ENCODE measurements at regions not wholly inside any gene's neighbourhood (a gene's known extent, or its start where the extent isn't known, plus 50 kb on each side); places are given as distances from the start of the nearest gene placed in this dataset.
A peak's percentile ranks its signal among the peaks of the same experiment; 100 is the strongest.

DNA sequence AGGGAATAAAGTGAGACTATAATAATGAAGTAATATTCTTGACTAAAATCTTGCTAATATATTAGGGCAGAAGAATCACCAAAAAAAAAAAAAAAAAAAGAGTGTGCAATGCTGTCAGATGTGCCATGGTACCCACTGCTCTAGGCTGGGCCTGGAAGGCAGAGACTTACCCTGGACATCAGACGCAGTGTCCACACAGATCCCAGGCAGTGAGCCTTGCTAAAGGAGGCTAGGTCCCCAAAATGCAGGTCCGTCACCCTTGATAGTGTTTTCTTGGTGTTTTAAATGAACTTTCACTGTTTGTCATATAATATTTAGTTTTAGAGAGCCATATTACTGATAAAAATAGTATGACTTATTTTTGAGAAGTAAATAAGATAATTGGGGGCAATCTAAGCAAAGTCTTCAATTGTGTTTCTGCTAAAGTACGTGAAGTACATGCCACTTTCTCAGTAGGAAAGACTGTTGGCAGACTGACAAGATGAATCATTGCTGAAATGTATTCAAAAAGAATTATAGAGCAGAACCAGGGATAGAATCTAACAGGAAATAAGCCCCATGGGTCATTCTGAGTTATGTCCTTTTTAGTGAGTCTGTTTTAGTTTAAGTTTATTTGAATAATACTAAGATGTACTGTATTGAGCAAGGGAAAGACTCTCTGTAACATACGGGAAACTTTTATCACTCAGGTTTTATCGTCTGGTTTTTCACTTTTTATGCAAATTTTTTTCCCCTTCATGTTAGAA lies 74.6 kb upstream of the PDC start:
- Mint-ChIP-seq H3K27ac (no peak overlapping the region), H3K4me3 (no peak overlapping the region), H3K27me3 (ENCODE audit: low read depth in 3 of 3) (peaks cover 0 to 5% (median 0%) of the 10 kb centered on the region in 3 donors), H3K4me1 (no peaks in the 10 kb centered on the region), H3K9me3 (peaks cover 9 to 27% (median 15%) of the 10 kb centered on the region in 6 donors), H3K36me3 (peaks cover 0 to 4% (median 3%) of the 10 kb centered on the region in 3 donors)
- DNase-seq: no peak

DNA sequence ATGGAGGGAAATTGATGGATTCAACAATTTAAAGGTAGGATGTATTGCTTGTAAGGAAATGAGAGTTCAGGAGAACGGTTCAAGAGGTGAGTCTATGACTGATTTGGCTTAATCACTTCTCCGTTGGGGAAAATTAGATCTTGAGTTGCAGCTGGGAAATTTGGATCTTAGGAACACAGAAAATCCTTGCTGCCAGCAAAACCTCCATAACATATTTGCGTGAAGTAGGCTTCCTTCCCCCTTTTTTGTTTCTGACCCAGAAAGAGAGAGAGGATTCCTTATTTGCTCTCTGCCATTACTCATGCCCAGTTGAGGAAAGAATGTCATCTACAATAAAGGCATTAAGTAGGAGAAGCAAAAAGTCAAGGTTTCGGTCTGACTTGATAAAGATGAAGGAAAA lies 73.5 kb upstream of the PDC start:
- peaks cover 5 to 25% (median 11%) of the 10 kb centered on the region in 6 donors for H3K9me3 Mint-ChIP-seq
- H3K4me3 Mint-ChIP-seq: no peak overlapping the region
- H3K4me1 Mint-ChIP-seq: no peaks in the 10 kb centered on the region
- H3K27me3 Mint-ChIP-seq (ENCODE audit: low read depth in 3 of 3): peaks cover 0 to 5% (median 0%) of the 10 kb centered on the region in 3 donors
- H3K27ac Mint-ChIP-seq: no peak overlapping the region
- H3K36me3 Mint-ChIP-seq: peaks cover 0 to 4% (median 0%) of the 10 kb centered on the region in 3 donors
- DNase-seq: no peak

DNA sequence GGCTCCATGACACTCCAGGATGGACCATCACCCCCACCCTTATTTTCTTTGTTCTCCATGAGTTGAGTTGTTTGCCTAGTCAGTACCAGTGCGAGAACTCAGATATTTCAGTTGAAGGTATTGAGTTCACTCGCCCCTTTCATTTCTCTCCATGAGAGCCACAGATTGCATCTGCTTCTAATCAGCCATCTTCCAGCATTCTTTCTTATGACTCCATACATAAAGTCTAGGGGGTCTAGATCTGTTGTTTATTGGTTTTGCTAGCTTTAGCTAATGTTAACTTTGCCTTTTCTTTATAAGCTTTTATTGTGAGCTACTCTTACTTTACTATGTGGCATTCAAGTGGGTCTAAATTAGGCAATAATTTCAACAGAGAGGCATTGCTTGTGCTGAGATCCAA lies 71.6 kb upstream of the PDC start:
- Mint-ChIP-seq H3K27me3 (ENCODE audit: low read depth in 3 of 3) (peaks cover 0 to 5% (median 0%) of the 10 kb centered on the region in 3 donors), H3K4me1 (no peaks in the 10 kb centered on the region), H3K9me3 (peaks cover 5 to 26% (median 11%) of the 10 kb centered on the region in 6 donors), H3K36me3 (peaks cover 0 to 4% (median 0%) of the 10 kb centered on the region in 3 donors), H3K27ac (no peak overlapping the region), H3K4me3 (no peak overlapping the region)
- DNase-seq: no peak

DNA sequence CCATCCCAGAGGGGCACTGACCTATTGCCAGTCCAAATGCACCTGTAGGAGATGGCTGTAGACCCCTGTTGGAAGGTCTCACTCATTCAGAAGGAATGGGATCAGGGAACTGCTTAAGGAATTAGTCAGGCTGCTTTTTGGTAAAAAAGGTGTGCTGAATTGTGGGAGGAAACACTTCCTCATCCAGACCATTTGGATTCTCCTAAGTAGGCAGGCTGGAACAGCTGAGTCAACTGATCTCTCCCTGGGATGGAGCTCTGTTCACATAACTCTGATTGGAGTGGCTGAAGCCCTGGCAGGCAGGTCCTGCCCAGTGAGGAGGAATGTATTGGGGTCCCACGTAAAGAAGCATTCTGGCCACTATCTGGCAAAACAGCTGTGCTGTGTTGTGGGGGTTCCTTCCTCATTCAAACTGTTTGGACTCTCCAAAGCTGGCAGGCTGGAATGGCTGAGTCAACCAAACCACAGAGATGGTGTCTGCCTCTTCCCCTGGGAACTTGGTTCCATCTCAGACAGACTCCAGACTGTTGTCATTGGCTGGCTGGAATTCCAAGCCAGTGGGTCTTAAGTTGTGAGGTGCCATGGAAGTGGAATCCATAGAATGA lies 70.7 kb upstream of the PDC start:
- Mint-ChIP-seq H3K9me3 (peaks cover 7 to 29% (median 11%) of the 10 kb centered on the region in 6 donors), H3K27ac (no peak overlapping the region), H3K27me3 (ENCODE audit: low read depth in 3 of 3) (peaks cover 0 to 5% (median 3%) of the 10 kb centered on the region in 3 donors), H3K4me3 (no peak overlapping the region), H3K4me1 (no peaks in the 10 kb centered on the region), H3K36me3 (peaks cover 0 to 4% (median 0%) of the 10 kb centered on the region in 3 donors)
- no peak for DNase-seq

DNA sequence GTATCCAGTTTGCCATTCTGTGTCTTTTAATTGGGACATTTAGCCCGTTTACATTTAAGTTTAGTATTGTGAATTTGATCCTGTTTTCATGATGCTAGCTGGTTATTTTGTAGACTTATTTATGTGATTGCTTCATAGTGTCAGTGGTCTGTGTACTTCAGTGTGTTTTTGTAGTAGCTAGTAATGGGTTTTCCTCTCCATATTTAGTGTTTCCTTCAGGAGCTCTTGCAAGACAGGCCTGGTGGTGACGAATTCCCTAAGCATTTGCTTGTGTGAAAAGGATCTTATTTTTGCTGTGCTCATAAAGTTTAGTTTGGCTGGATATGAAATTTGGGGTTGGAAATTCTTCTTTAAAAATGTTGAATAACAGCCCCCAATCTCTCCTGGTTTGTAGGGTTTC lies 69.2 kb upstream of the PDC start:
- H3K4me3 Mint-ChIP-seq: no peak overlapping the region
- H3K27me3 Mint-ChIP-seq (ENCODE audit: low read depth in 3 of 3): peaks cover 0 to 8% (median 3%) of the 10 kb centered on the region in 3 donors
- H3K27ac Mint-ChIP-seq: no peak overlapping the region
- H3K4me1 Mint-ChIP-seq: no peaks in the 10 kb centered on the region
- DNase-seq: no peak
- peaks cover 7 to 34% (median 10%) of the 10 kb centered on the region in 6 donors for H3K9me3 Mint-ChIP-seq
- peaks cover 0 to 4% (median 0%) of the 10 kb centered on the region in 3 donors for H3K36me3 Mint-ChIP-seq

DNA sequence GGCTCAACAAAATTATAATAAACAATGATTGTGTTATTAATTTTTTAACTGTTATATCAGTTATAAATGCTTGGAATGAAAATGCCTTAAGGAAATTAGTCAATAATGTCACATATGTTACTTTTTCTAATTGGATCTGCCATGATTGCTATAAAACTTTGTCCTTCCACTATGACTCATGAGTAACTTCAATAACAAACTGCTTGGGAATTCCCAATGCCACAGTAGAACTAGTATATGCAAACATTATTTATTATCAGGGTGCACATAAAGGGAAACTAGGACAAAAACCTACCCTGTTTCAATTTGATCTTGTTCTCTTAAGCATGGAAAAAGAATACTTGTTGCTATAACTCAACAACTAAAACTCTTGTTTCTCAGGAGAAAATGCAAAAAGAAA lies 59.1 kb upstream of the PDC start:
- H3K9me3 Mint-ChIP-seq: peaks cover 5 to 36% (median 7%) of the 10 kb centered on the region in 6 donors
- DNase-seq: no peak
- no peak overlapping the region for H3K4me3 Mint-ChIP-seq
- peaks cover 0 to 9% (median 0%) of the 10 kb centered on the region in 3 donors for H3K36me3 Mint-ChIP-seq
- H3K4me1 Mint-ChIP-seq: no peaks in the 10 kb centered on the region
- H3K27me3 Mint-ChIP-seq (ENCODE audit: low read depth in 3 of 3): no peaks in the 10 kb centered on the region
- no peak overlapping the region for H3K27ac Mint-ChIP-seq

DNA sequence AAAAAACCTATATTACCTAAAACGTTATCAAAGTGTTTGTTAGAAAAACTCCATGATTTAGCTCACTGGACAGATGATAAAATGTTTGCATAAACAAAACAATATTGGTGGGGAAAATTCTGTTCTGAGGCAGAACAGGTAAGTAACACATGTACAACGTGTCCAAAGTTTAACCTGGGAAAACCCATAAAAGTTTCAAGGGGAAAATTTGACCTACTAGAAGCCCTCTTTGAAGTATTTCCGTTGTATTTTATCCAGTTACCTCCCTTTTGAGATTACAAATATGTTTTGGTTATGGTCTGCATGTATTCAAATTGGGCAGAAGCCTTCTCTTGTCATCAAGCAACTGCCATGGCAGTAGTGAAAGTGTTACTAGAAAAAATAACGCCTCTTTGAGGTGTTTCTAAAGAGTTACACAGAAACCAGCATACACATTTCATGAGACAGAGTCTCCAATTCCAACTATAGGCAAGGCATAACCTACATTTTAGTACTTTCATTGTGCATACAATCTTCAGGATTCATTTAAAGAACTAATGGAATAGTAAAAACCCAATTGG lies 58.0 kb upstream of the PDC start:
- H3K27me3 Mint-ChIP-seq (ENCODE audit: low read depth in 3 of 3): no peaks in the 10 kb centered on the region
- no peaks in the 10 kb centered on the region for H3K4me1 Mint-ChIP-seq
- H3K27ac Mint-ChIP-seq: no peak overlapping the region
- H3K9me3 Mint-ChIP-seq: peaks cover 3 to 25% (median 8%) of the 10 kb centered on the region in 6 donors
- H3K4me3 Mint-ChIP-seq: no peak overlapping the region
- DNase-seq: no peak
- peaks cover 0 to 13% (median 5%) of the 10 kb centered on the region in 3 donors for H3K36me3 Mint-ChIP-seq

DNA sequence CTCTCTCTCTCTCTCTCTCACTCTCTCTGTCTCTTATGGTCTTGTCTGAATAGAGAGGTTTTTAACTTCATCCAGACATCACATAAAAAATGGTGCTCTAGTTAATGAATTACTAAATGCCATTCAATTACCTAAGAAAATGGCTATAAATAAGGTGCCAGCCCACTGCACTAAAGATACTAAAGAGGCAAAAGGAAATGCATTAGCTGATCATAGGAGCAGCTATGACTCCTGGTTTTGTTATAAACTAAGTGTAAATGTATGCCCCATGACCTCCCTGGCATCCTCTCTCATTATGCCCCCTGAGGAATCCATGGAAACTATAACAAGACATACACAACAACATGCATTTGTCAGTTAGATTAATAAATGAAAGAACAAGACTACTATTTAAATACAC lies 57.5 kb upstream of the PDC start:
- no peak for DNase-seq
- no peak overlapping the region for H3K27ac Mint-ChIP-seq

DNA sequence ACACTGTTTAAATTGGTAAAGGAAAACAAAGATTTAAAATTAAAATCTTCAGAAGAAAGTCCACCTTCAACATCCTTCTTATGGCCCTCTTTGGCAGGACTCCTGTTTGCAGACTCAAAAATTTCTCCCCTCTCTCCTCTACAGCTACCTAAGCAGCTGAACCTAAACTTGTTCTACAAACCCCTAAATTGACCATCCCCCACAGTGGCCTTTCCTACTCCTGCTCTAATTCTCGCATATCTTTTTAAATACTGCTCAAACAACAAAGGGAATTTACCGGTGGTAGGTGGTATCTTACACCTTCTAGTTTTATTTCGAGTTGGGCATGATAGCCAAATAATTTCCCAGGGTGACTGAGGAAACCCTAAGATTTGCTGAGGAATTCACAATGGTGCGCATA lies 53.5 kb upstream of the PDC start:
- Mint-ChIP-seq H3K4me3 (no peak overlapping the region), H3K36me3 (peaks cover 3 to 16% (median 6%) of the 10 kb centered on the region in 3 donors), H3K27me3 (ENCODE audit: low read depth in 3 of 3) (peaks cover 1 to 2% (median 2%) of the 10 kb centered on the region in 3 donors), H3K9me3 (peaks cover 0 to 10% (median 7%) of the 10 kb centered on the region in 6 donors), H3K4me1 (peaks cover 4 to 11% of the 10 kb centered on the region in 2 donors), H3K27ac (peak overlapping the region in 1 of 6 donors; percentile 60)
- no peak for DNase-seq

More for the DNA sequence above, 57.5 kb upstream of the PDC start:
- no peak overlapping the region for H3K4me3 Mint-ChIP-seq
- H3K9me3 Mint-ChIP-seq: peaks cover 3 to 22% (median 8%) of the 10 kb centered on the region in 6 donors
- H3K4me1 Mint-ChIP-seq: no peaks in the 10 kb centered on the region
- peaks cover 0 to 13% (median 5%) of the 10 kb centered on the region in 3 donors for H3K36me3 Mint-ChIP-seq
- no peaks in the 10 kb centered on the region for H3K27me3 Mint-ChIP-seq (ENCODE audit: low read depth in 3 of 3)

DNA sequence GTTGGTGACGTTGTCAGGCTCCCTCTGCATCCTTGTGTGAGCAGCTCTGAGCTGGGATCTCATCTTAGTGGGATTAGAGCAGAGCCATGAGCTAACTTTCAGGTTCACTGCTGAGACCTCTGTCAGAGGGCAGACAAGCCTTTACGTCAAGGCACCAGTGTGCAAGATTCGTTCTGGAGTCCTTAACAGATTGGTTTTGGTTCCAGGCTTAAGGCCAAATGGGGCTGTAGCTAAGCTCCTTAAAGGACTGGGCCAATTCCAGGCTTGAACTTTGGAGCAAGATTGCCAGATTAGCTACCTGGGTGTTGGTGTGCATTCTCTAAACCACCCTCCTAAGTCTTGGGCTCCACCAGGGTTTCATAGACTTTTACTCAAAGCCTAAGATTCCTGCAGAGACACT lies 52.6 kb upstream of the PDC start:
- Mint-ChIP-seq H3K27me3 (ENCODE audit: low read depth in 3 of 3) (peaks cover 1 to 2% (median 2%) of the 10 kb centered on the region in 3 donors), H3K4me1 (peaks cover 4 to 11% of the 10 kb centered on the region in 2 donors), H3K9me3 (peaks cover 0 to 16% (median 10%) of the 10 kb centered on the region in 6 donors), H3K36me3 (peaks cover 5 to 20% (median 10%) of the 10 kb centered on the region in 3 donors), H3K27ac (no peak overlapping the region), H3K4me3 (no peak overlapping the region)
- no peak for DNase-seq

DNA sequence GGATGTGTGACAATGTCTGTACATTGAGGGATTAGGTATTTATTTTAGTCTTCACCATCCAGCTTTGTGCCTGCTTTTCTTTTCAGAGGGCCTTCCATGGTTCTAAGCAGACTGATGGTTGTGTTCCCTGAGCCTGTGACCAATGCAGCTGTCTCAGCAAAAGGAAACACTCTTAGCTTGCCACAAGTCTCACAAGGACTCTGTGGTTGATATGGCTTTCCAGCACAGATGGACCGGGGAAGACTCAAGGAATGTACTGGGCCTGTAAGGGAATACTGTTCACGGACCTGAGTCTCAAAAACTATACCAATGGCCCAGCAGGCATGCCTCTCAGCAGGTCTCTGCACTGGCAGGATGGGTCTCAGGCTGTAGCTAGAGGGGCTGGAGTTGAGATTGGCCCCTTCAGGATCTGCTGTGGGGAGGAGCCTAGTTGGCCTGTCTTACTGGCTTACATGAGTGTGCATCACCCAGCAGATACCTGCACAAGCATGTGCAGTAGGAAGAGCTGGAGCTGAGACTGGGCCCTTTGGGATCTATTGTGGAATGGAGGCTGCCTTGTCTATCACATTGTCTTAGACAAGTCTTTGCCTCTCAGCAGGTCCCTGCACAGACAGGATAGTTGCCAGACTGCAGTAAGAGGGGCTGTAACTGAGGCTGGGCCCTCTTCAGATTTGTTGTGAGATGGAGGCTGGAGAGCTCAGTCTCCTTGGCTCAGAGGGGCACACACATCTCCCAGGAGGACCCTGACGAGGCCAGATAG lies 52.0 kb upstream of the PDC start:
- Mint-ChIP-seq H3K4me1 (peaks cover 4 to 11% of the 10 kb centered on the region in 2 donors), H3K27ac (no peak overlapping the region), H3K9me3 (peaks cover 5 to 20% (median 12%) of the 10 kb centered on the region in 6 donors), H3K36me3 (peaks cover 5 to 23% (median 13%) of the 10 kb centered on the region in 3 donors), H3K27me3 (ENCODE audit: low read depth in 3 of 3) (peaks cover 1 to 2% (median 2%) of the 10 kb centered on the region in 3 donors), H3K4me3 (no peak overlapping the region)
- no peak for DNase-seq

DNA sequence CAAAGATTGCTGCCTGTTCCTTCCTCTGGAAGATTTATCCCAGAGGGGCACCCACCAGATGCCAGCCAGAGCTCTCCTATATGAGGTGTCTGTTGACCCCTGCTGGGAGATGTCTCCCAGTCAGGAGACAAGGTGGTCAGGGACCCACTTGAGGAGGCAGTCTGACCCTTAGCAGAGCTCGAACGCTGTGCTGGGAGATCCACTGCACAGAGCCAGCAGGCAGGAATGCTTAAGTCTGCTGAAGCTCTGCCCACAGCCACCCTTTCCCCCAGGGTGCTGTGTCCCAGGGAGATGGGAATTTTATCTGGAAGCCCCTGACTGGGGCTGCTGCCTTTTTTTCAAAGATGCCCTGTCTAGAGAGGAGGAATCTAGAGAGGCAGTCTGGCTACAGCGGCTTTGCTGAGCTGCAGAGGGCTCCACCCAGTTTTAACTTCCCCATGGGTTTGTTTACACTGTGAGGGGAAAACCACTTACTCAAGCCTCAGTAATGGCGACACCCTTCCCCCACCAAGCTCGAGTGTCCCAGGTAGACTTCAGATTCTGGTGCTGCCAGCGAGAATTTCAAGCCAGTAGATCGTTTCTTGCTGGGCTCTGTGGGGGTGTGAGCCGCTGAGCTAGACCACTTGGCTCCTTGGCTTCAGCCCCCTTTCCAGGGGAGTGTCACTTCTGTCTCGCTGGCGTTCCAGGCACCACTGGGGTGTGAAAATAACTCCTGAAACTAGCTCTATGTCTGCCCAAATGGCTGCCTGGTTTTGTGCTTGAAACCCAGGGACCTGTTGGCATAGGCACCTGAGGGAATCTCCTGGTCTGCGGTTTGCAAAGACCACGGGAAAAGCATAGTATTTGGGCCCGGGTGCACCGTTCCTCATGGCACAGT lies 51.1 kb upstream of the PDC start:
- H3K27me3 Mint-ChIP-seq (ENCODE audit: low read depth in 3 of 3): peaks cover 1 to 2% (median 2%) of the 10 kb centered on the region in 3 donors
- peaks cover 4 to 11% of the 10 kb centered on the region in 2 donors for H3K4me1 Mint-ChIP-seq
- no peak for DNase-seq
- H3K36me3 Mint-ChIP-seq: peaks cover 5 to 27% (median 15%) of the 10 kb centered on the region in 3 donors
- H3K9me3 Mint-ChIP-seq: peaks cover 9 to 27% (median 15%) of the 10 kb centered on the region in 6 donors
- H3K4me3 Mint-ChIP-seq: peak overlapping the region in 3 of 5 donors; percentile 27 to 48 (median 28)
- no peak overlapping the region for H3K27ac Mint-ChIP-seq
